Stomach smooth muscle (tissue), 2 donors: ENCODE measurements at regions not wholly inside any gene's neighbourhood (a gene's known extent, or its start where the extent isn't known, plus 50 kb on each side); places are given as distances from the start of the nearest gene placed in this dataset.
"Not testable (repeated sequence)": the region's sequence is repeated elsewhere in the genome, so short reads cannot be mapped to it uniquely, and the experiment has no call there.

ENCODE experiments used
- H3K27ac ChIP-seq: one replicate; pipeline ENCODE4 v1.7.0; 2013; ENCODE audit warnings: mild to moderate bottlenecking, low read length, inconsistent platforms
- H3K27me3 ChIP-seq, 2 donors: one replicate each; pipeline ENCODE4 v1.7.0; 2013; ENCODE audit warnings: low read length in 2 of 2; ENCODE audit not compliant: insufficient read depth in 2 of 2, control insufficient read depth in 1 of 2
- H3K36me3 ChIP-seq, 2 donors: one replicate each; pipeline ENCODE4 v1.7.0; 2013; ENCODE audit warnings: low read length in 2 of 2; ENCODE audit not compliant: control insufficient read depth in 2 of 2, insufficient read depth in 2 of 2
- H3K4me1 ChIP-seq: one replicate; pipeline ENCODE4 v1.7.0; 2013; ENCODE audit warnings: low read length; ENCODE audit not compliant: control insufficient read depth, insufficient read depth
- H3K4me3 ChIP-seq, 2 donors: one replicate each; pipeline ENCODE4 v1.7.0; 2013; ENCODE audit warnings: low read length in 2 of 2
- H3K9ac ChIP-seq, 2 donors: one replicate each; pipeline ENCODE4 v1.7.0; 2013; ENCODE audit warnings: low read length in 2 of 2, mild to moderate bottlenecking in 1 of 2
- H3K9me3 ChIP-seq, 2 donors: one replicate each; pipeline ENCODE4 v1.7.0; 2013; ENCODE audit warnings: low read length in 2 of 2; ENCODE audit not compliant: control insufficient read depth in 2 of 2
- donor health status: healthy.
- donor health status: Pancreatic carcinoma.

DNA sequence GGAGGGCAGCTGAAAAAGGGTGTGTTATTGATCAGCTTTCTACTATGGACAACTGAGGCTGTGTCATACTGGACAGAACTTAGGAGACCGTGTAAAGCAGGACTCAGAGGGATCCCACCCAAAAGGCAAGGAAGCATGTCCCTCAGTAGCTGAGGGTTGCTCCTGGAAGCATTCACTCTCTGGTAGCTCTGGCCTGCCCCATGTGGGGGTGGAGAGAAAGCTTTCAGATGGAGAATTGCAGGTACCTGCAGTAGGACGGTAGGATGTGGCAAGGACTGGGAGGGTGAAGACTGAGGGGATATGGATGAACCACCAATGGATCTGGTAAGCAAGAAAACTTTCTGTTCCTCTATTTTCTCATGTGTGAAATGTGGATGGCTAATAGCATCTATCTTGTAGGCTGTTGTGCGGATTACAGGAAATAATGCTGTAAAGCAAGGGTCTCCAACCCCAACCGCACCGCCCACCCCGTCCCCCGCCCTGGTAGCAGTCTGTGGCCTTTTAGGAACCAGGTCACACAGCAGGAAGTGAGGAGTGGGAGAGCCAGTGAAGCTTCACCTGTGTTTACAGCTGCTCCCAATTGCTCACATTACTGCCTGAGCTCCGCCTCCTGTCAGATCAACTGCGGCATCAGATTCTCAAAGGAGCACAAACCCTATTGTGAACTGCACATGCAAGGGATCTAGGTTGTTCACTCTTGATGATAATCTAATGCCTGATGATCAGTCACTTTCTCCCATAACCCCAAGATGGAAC, 157.7 kb upstream of the PROK2 start:
- no peaks in the 10 kb centered on the region for H3K4me1 ChIP-seq
- peaks cover 0 to 6% of the 10 kb centered on the region in 2 donors for H3K27me3 ChIP-seq
- no peak overlapping the region for H3K4me3 ChIP-seq
- no peak overlapping the region for H3K27ac ChIP-seq
- H3K9me3 ChIP-seq = no peaks in the 10 kb centered on the region
- no peak overlapping the region for H3K9ac ChIP-seq
- H3K36me3 ChIP-seq = no peaks in the 10 kb centered on the region

- no peaks in the 10 kb centered on the region for H3K9me3 ChIP-seq
- no peak overlapping the region for H3K27ac ChIP-seq
- H3K27me3 ChIP-seq = peaks cover 0 to 4% of the 10 kb centered on the region in 2 donors
- H3K9ac ChIP-seq = no peak overlapping the region
- no peaks in the 10 kb centered on the region for H3K4me1 ChIP-seq
- no peak overlapping the region for H3K4me3 ChIP-seq
- no peaks in the 10 kb centered on the region for H3K36me3 ChIP-seq
Observed at GRCh38 chr3:71940486-71940885, 155.5 kb upstream of the PROK2 start.

DNA sequence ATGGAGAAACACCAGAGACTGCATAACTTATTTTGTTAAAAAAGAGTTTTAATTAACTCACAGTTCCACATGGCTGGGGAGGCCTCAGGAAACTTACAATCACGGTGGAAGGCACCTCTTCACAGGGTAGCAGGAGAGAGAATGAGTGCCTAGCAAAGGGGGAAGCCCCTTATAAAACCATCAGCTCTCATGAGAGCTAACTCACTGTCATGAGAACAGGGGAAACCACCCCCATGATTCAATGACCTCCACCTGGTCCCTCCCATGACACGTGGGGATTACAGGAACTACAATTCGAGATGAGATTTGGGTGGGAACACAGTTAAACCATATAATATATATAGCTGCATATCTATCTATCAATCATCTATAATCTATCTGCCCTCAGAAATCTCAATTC, 153.1 kb upstream of the PROK2 start:
- not testable (repeated sequence) for H3K9ac ChIP-seq
- peaks cover 0 to 10% of the 10 kb centered on the region in 2 donors for H3K27me3 ChIP-seq

GRCh38 chr3:71936681-71937080, 151.7 kb upstream of the PROK2 start:
- Histone ChIP-seq H3K27me3 (peaks cover 0 to 10% of the 10 kb centered on the region in 2 donors), H3K4me1 (no peaks in the 10 kb centered on the region), H3K4me3 (no peak overlapping the region), H3K36me3 (no peaks in the 10 kb centered on the region), H3K27ac (no peak overlapping the region), H3K9ac (no peak overlapping the region), H3K9me3 (no peaks in the 10 kb centered on the region)

More for the DNA sequence above, 153.1 kb upstream of the PROK2 start:
- not testable (repeated sequence) for H3K4me1 ChIP-seq, H3K36me3 ChIP-seq, H3K9me3 ChIP-seq, H3K27ac ChIP-seq, H3K4me3 ChIP-seq

DNA sequence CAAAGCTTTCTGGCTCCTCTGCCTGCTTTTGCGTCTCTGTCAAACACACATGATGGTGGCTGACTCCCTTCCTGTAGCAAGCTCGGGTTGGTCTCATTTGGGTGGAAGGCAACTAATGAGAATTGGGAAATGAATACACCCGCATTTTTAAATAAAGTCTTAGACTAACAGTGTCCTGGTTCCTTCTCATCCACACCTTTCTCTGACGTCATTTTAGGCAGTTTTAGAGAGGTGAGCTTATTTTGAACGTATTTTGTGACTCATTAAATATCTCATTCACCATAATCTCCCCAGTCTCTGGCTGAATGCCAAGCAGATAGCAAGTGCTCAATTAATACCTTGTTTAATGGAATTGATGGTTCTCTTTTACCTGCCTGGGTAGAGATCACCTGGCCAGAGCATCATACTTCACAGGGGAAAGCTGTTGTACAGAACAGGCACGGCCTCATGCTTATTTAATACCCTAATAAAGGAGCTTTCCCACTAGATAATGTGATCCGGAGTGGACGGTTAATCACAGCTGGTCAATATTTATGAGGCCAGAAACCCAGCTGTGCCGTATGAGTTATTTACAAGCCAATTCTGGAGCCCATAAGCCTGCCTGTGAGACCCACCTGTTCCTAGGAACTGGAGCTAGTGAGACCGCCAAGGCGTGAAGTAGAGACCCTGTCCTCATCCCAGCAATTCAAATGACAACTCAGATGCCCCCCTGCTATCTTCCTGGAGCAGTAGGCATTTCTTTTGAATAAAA, 149.7 kb upstream of the PROK2 start:
- Histone ChIP-seq H3K4me3 (no peak overlapping the region), H3K9me3 (no peaks in the 10 kb centered on the region), H3K36me3 (no peaks in the 10 kb centered on the region), H3K27ac (no peak overlapping the region), H3K9ac (no peak overlapping the region), H3K4me1 (peaks cover 6% of the 10 kb centered on the region), H3K27me3 (peaks cover 0 to 10% of the 10 kb centered on the region in 2 donors)

DNA sequence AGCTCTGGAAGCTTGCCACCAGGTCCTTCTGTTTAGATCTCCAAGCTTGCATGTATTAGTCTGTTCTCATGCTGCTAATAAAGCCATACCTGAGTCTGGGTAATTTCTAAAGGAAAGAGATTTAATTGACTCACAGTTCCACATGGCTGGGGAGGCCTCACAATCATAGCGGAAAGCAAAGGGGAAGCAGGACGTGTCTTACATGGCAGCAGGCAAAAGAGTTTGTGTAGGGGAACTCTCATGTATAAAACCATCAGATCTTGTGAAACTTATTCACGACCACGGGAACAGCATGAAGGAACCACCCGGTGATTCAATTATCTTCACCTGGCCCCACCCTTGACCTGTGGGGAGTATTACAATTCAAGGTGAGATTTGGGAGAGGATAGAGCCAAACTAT, 147.0 kb upstream of the PROK2 start:
- Histone ChIP-seq H3K4me1 (peaks cover 6% of the 10 kb centered on the region), H3K9ac (no peak overlapping the region), H3K4me3 (no peak overlapping the region), H3K36me3 (no peaks in the 10 kb centered on the region), H3K27me3 (peaks cover 0 to 8% of the 10 kb centered on the region in 2 donors), H3K9me3 (no peaks in the 10 kb centered on the region), H3K27ac (no peak overlapping the region)

DNA sequence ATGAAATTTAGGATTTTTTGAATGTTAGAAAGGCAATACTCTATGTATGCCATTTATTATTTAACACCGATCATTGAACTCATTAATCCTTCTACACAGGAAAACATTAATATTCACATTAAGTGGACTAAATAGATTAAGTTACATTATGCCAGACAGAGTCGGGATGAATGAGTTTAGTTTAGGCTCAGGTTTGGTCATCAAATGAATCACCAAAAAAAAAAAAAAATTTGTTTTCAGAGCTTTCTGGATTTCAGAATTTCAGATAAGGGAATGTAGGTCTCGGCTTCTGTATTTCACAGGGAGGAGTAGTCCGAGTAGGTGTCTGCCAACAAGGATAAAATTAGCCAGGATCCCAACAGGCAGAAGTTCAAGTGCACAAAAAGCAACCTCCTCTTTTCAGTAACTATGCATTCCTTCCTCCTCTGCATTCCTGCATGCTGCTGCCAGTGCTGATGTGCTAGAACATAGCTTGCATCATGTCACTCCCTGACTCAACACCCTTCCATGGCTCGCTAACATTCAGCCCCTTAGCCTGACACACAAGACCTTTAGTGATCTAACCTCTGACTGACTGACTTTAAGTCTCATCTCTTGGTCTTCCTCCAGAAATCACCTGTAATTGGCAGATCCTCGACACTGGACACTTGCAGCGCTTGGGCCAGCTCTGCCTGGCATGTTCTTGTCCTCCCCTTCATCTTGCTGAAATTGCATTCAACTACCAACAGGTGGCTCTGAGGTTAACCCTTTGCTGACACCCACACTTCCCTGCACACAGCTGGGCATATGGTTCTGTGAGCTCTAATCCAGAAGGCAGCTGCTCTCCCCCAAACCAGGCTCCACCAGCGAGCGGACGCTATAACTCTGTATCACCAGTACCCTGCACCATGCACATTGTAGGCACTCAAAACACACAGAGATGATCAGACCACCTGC, 145.4 kb upstream of the PROK2 start:
- no peaks in the 10 kb centered on the region for H3K9me3 ChIP-seq
- no peak overlapping the region for H3K9ac ChIP-seq
- no peak overlapping the region for H3K27ac ChIP-seq
- peaks cover 0 to 6% of the 10 kb centered on the region in 2 donors for H3K27me3 ChIP-seq
- no peaks in the 10 kb centered on the region for H3K36me3 ChIP-seq
- H3K4me3 ChIP-seq = no peak overlapping the region
- H3K4me1 ChIP-seq = peaks cover 6% of the 10 kb centered on the region

- Histone ChIP-seq H3K9me3 (no peaks in the 10 kb centered on the region), H3K36me3 (no peaks in the 10 kb centered on the region), H3K4me1 (peaks cover 6% of the 10 kb centered on the region), H3K27ac (no peak overlapping the region), H3K4me3 (no peak overlapping the region), H3K9ac (no peak overlapping the region), H3K27me3 (no peaks in the 10 kb centered on the region)
Observed at GRCh38 chr3:71928212-71928611, 143.3 kb upstream of the PROK2 start.

GRCh38 chr3:71927505-71928066, 142.6 kb upstream of the PROK2 start:
- no peak overlapping the region for H3K27ac ChIP-seq
- H3K4me1 ChIP-seq = peaks cover 6% of the 10 kb centered on the region
- H3K36me3 ChIP-seq = no peaks in the 10 kb centered on the region
- H3K9ac ChIP-seq = no peak overlapping the region
- H3K9me3 ChIP-seq = no peaks in the 10 kb centered on the region
- no peak overlapping the region for H3K4me3 ChIP-seq
- H3K27me3 ChIP-seq = no peaks in the 10 kb centered on the region

- Histone ChIP-seq H3K9ac (no peak overlapping the region), H3K36me3 (no peaks in the 10 kb centered on the region), H3K9me3 (no peaks in the 10 kb centered on the region), H3K4me3 (no peak overlapping the region), H3K27me3 (no peaks in the 10 kb centered on the region), H3K4me1 (peaks cover 6% of the 10 kb centered on the region), H3K27ac (no peak overlapping the region)
Observed at GRCh38 chr3:71926616-71927015, 141.7 kb upstream of the PROK2 start.
